HCT116 (cell line): ENCODE measurements at regions not wholly inside any gene's neighbourhood (a gene's known extent, or its start where the extent isn't known, plus 50 kb on each side); places are given as distances from the start of the nearest gene placed in this dataset.
A peak's percentile ranks its signal among the peaks of the same experiment; 100 is the strongest.

Experiments
- ATAC-seq: fragments of 200-7000 bp; cut with Tn5 transposase; 2 replicates; pipeline ENCODE4 v1.9.1; 2020; ENCODE audit warnings: mild to moderate bottlenecking, moderate library complexity
- BruUV-seq: library from RNA; stranded (reverse); fragments of 400-500 nt; replicated peaks from 2 replicates; lab custom pipeline; 2021; lab: Mats Ljungman, UMichigan
- CTCF ChIA-PET: fragments of 300-600 bp; sonication (Branson Sonifier 250); formaldehyde crosslinking; loops from one replicate; lab custom pipeline; 2021; ENCODE audit warnings: antibody characterized with exemption; lab: Charles Lee
- POLR2A ChIA-PET: fragments of 300-600, 350-600 bp; sonication (Branson Sonifier 250); formaldehyde crosslinking; loops from one replicate; lab custom pipeline; 2021; ENCODE audit warnings: antibody characterized with exemption; lab: Charles Lee
- RAD21 ChIA-PET, 2 experiments: fragments of 300-600 bp; sonication (Branson Sonifier 250); formaldehyde crosslinking; loops; one replicate each; lab custom pipeline; 2023; ENCODE audit warnings: low total read pairs in 2 of 2; ENCODE audit not compliant: uncharacterized antibody in 2 of 2, unreplicated experiment in 2 of 2, low non-redundant PET in 1 of 2; lab: Charles Lee
- DNase-seq: peaks from one replicate; pipeline ENCODE4 v3.0.0-alpha.2; 2010; ENCODE audit warnings: low read depth, low spot score
- H2AFZ ChIP-seq: fragments of 200-600 bp; shearing (Covaris generic), sonication (generic); 2 replicates; pipeline ENCODE4 v1.6.1; 2017; ENCODE audit warnings: low read depth, mixed run types, mixed read lengths, antibody characterized with exemption, low read length; ENCODE audit not compliant: poor library complexity, severe bottlenecking
- H3K27ac ChIP-seq: 2 replicates; pipeline ENCODE4 v1.5.1; 2012; ENCODE audit warnings: low read depth, low read length
- H3K27me3 ChIP-seq: fragments of 200-600 bp; sonication (generic); 2 replicates; pipeline ENCODE4 v1.6.1; 2016; ENCODE audit warnings: mixed run types, low read length, mixed read lengths; ENCODE audit not compliant: insufficient read depth
- H3K36me3 ChIP-seq, 2 experiments: fragments of 200-500 bp in 1 of 2; fragments of 200-600 bp in 1 of 2; sonication (Bioruptor generic) in 1 of 2; sonication (generic) in 1 of 2; 2 replicates each; pipeline versions ENCODE4 v1.5.1 to v1.6.1; 2014 to 2016; ENCODE audit warnings: low read length in 2 of 2, inconsistent platforms in 1 of 2, mixed read lengths in 1 of 2, mixed run types in 1 of 2; ENCODE audit not compliant: insufficient read depth in 2 of 2, control insufficient read depth in 1 of 2
- H3K4me1 ChIP-seq, 2 experiments: fragments of 200-600 bp in 1 of 2; sonication (generic) in 1 of 2; 2 replicates each; pipeline versions ENCODE4 v1.5.1 to v1.6.1; 2012 to 2017; ENCODE audit warnings: low read length in 2 of 2, inconsistent platforms in 1 of 2, mild to moderate bottlenecking in 1 of 2, mixed read lengths in 1 of 2, mixed run types in 1 of 2, moderate library complexity in 1 of 2; ENCODE audit not compliant: insufficient read depth in 2 of 2, control insufficient read depth in 1 of 2
- H3K4me2 ChIP-seq: fragments of 200-600 bp; sonication (generic); 2 replicates; pipeline ENCODE4 v1.6.1; 2017; ENCODE audit warnings: mixed run types, low read length, mixed read lengths
- H3K4me3 ChIP-seq, 2 experiments: fragments of 200-600 bp in 1 of 2; sonication (generic) in 1 of 2; replicated peaks in 1 of 2; 2 replicates each; pipeline ENCODE4 v1.5.1; 2011 to 2016; ENCODE audit warnings: low read length in 2 of 2, control low read depth in 1 of 2, low read depth in 1 of 2, mild to moderate bottlenecking in 1 of 2, mixed read lengths in 1 of 2, mixed run types in 1 of 2
- H3K79me2 ChIP-seq: fragments of 200-600 bp; sonication (generic); 2 replicates; pipeline ENCODE4 v1.6.1; 2017; ENCODE audit warnings: mild to moderate bottlenecking, mixed run types, low read length, moderate library complexity, mixed read lengths; ENCODE audit not compliant: insufficient read depth
- H3K9ac ChIP-seq: fragments of 200-600 bp; sonication (generic); 2 replicates; pipeline ENCODE4 v1.6.1; 2016; ENCODE audit warnings: low read length, mixed read lengths
- H3K9me2 ChIP-seq: fragments of 200-600 bp; sonication (generic), shearing (Covaris generic); 2 replicates; pipeline ENCODE4 v1.6.1; 2017; ENCODE audit warnings: mixed run types, mild to moderate bottlenecking, moderate library complexity; ENCODE audit not compliant: insufficient read depth
- H3K9me3 ChIP-seq, 2 experiments: fragments of 200-500 bp in 1 of 2; fragments of 200-600 bp in 1 of 2; sonication (Bioruptor generic) in 1 of 2; sonication (generic) in 1 of 2; 2 replicates each; pipeline ENCODE4 v1.6.1; 2014 to 2017; ENCODE audit warnings: low read length in 2 of 2, mixed read lengths in 2 of 2, inconsistent platforms in 1 of 2, low read depth in 1 of 2, mild to moderate bottlenecking in 1 of 2, mixed run types in 1 of 2, moderate library complexity in 1 of 2; ENCODE audit not compliant: control insufficient read depth in 1 of 2, insufficient read depth in 1 of 2
- H4K20me1 ChIP-seq: fragments of 200-600 bp; sonication (generic), shearing (Covaris generic); 2 replicates; pipeline ENCODE4 v1.6.1; 2017; ENCODE audit warnings: mixed run types, mild to moderate bottlenecking, moderate library complexity; ENCODE audit not compliant: insufficient read depth
- CBX3 ChIP-seq: IDR thresholded peaks from 2 replicates; pipeline ENCODE4 v1.6.1; 2012; ENCODE audit warnings: low read depth
- CEBPB ChIP-seq: IDR thresholded peaks from 2 replicates; pipeline ENCODE4 v1.6.1; 2012; ENCODE audit warnings: low read depth
- EGR1 ChIP-seq: IDR thresholded peaks from 2 replicates; pipeline ENCODE4 v1.6.1; 2012; ENCODE audit warnings: low read depth
- ELF1 ChIP-seq: IDR thresholded peaks from 2 replicates; pipeline ENCODE4 v1.6.1; 2012; ENCODE audit warnings: low read depth, borderline replicate concordance
- EZH2 ChIP-seq: fragments of 200-600 bp; sonication (generic); IDR thresholded peaks from 2 replicates; pipeline ENCODE4 v1.6.1; 2017; ENCODE audit warnings: antibody characterized with exemption, mixed run types
- EZH2phosphoT487 ChIP-seq: fragments of 200-600 bp; IDR thresholded peaks from 2 replicates; pipeline ENCODE4 v1.6.1; 2018; ENCODE audit warnings: antibody characterized with exemption, borderline replicate concordance
- FOSL1 ChIP-seq: IDR thresholded peaks from 2 replicates; pipeline ENCODE4 v1.6.1; 2012; ENCODE audit warnings: low read depth
- JUND ChIP-seq: IDR thresholded peaks from 2 replicates; pipeline ENCODE4 v1.6.1; 2012
- SIN3A ChIP-seq: IDR thresholded peaks from 2 replicates; pipeline ENCODE4 v1.6.1; 2012; ENCODE audit warnings: low read depth
- SP1 ChIP-seq: IDR thresholded peaks from 2 replicates; pipeline ENCODE4 v1.6.1; 2012; ENCODE audit warnings: low read depth
- SRF ChIP-seq: IDR thresholded peaks from 2 replicates; pipeline ENCODE4 v1.6.1; 2012; ENCODE audit warnings: low read depth
- TCF7L2 ChIP-seq: IDR thresholded peaks from 2 replicates; pipeline ENCODE4 v1.7.0; 2011; ENCODE audit warnings: borderline replicate concordance, inconsistent platforms; ENCODE audit not compliant: insufficient read depth, insufficient read length; ENCODE audit errors: extremely low read depth
- ZNF274 ChIP-seq: fragments of 200-500 bp; sonication (Bioruptor generic); IDR thresholded peaks from 2 replicates; pipeline ENCODE4 v1.6.1; 2014; ENCODE audit warnings: mild to moderate bottlenecking, low read depth, low read length, inconsistent platforms
- intact Hi-C: fragments of 100-400 bp; cut with micrococcal nuclease; formaldehyde crosslinking; loops from 2 replicates; pipeline ENCODE4 v1.10.0; 2022
- TF ChIP-seq, protein P1 (sequence below), 3 experiments: fragments of 200-600 bp in 1 of 3; sonication (generic) in 1 of 3; IDR thresholded peaks in 2 of 3; conservative IDR thresholded peaks in 1 of 3; 2 replicates each; pipeline ENCODE4 v1.5.1; 2012 to 2017; ENCODE audit warnings: low read depth in 2 of 3, low read length in 2 of 3, antibody characterized with exemption in 1 of 3, borderline replicate concordance in 1 of 3, control low read depth in 1 of 3, mild to moderate bottlenecking in 1 of 3, mixed read lengths in 1 of 3, mixed run types in 1 of 3, moderate library complexity in 1 of 3; ENCODE audit not compliant: insufficient read depth in 1 of 3
- TF ChIP-seq, protein P2 (sequence below): IDR thresholded peaks from 2 replicates; pipeline ENCODE4 v1.6.1; 2012; ENCODE audit warnings: low read depth
- TF ChIP-seq, protein P3 (sequence below): IDR thresholded peaks from 2 replicates; pipeline ENCODE4 v1.6.1; 2012
- TF ChIP-seq, protein P4 (sequence below): IDR thresholded peaks from 2 replicates; pipeline ENCODE4 v1.6.1; 2012

GRCh38 chr4:1572521-1572920 lies 111.6 kb downstream of the FAM53A start:
- BruUV-seq = no TSS peak
- ATAC-seq = peak; percentile 56
- no peak overlapping the region for H2AFZ ChIP-seq
- H3K4me1 ChIP-seq = peaks cover 0 to 13% of the 10 kb centered on the region in 2 experiments; a peak in 2 of 4 replicates
- no peaks in the 10 kb centered on the region for H3K79me2 ChIP-seq
- H3K27me3 ChIP-seq = no peaks in the 10 kb centered on the region
- ChIA-PET CTCF (no interaction called here), POLR2A (no interaction called here), RAD21 (no interaction called here)
- no peaks in the 10 kb centered on the region for H3K36me3 ChIP-seq
- TF ChIP-seq, protein P1, sequence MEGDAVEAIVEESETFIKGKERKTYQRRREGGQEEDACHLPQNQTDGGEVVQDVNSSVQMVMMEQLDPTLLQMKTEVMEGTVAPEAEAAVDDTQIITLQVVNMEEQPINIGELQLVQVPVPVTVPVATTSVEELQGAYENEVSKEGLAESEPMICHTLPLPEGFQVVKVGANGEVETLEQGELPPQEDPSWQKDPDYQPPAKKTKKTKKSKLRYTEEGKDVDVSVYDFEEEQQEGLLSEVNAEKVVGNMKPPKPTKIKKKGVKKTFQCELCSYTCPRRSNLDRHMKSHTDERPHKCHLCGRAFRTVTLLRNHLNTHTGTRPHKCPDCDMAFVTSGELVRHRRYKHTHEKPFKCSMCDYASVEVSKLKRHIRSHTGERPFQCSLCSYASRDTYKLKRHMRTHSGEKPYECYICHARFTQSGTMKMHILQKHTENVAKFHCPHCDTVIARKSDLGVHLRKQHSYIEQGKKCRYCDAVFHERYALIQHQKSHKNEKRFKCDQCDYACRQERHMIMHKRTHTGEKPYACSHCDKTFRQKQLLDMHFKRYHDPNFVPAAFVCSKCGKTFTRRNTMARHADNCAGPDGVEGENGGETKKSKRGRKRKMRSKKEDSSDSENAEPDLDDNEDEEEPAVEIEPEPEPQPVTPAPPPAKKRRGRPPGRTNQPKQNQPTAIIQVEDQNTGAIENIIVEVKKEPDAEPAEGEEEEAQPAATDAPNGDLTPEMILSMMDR (IDR thresholded peaks at IDR 0.05 in 2 of 3, conservative IDR thresholded peaks at IDR 0.05 in 1 of 3; ENCODE audit: borderline replicate concordance in 1 of 3, insufficient read depth in 1 of 3, low read depth in 2 of 3, low read length in 2 of 3) = no peak
- TF ChIP-seq CEBPB (no peak), ELF1 (no peak), ZNF274 (no peak), JUND (no peak)
- intact Hi-C loops = no loop called here
- H3K4me3 ChIP-seq = no peak overlapping the region
- H3K27ac ChIP-seq = no peak overlapping the region
- DNase-seq = no peak
- no peak overlapping the region for H3K4me2 ChIP-seq
- H3K9ac ChIP-seq = no peak overlapping the region
- H3K9me2 ChIP-seq = no peaks in the 10 kb centered on the region
- no peaks in the 10 kb centered on the region for H3K9me3 ChIP-seq
- no peaks in the 10 kb centered on the region for H4K20me1 ChIP-seq

GRCh38 chr4:1572010-1572385 lies 112.1 kb downstream of the FAM53A start:
- H4K20me1 ChIP-seq = no peaks in the 10 kb centered on the region
- intact Hi-C loops = no loop called here
- no peak overlapping the region for H3K4me2 ChIP-seq
- no peak overlapping the region for H3K4me3 ChIP-seq
- ChIA-PET CTCF (no interaction called here), RAD21 (no interaction called here), POLR2A (no interaction called here)
- BruUV-seq = no TSS peak
- H3K9me2 ChIP-seq = no peaks in the 10 kb centered on the region
- H3K27me3 ChIP-seq = no peaks in the 10 kb centered on the region
- DNase-seq (no peak), ATAC-seq (no peak)
- no peak overlapping the region for H3K9ac ChIP-seq
- H2AFZ ChIP-seq = no peak overlapping the region
- no peaks in the 10 kb centered on the region for H3K79me2 ChIP-seq
- H3K4me1 ChIP-seq = peaks cover under 1 to 18% of the 10 kb centered on the region in 2 experiments; a peak in 3 of 4 replicates
- no peak overlapping the region for H3K27ac ChIP-seq
- H3K9me3 ChIP-seq = no peaks in the 10 kb centered on the region
- H3K36me3 ChIP-seq = no peaks in the 10 kb centered on the region
- TF ChIP-seq, protein P2, sequence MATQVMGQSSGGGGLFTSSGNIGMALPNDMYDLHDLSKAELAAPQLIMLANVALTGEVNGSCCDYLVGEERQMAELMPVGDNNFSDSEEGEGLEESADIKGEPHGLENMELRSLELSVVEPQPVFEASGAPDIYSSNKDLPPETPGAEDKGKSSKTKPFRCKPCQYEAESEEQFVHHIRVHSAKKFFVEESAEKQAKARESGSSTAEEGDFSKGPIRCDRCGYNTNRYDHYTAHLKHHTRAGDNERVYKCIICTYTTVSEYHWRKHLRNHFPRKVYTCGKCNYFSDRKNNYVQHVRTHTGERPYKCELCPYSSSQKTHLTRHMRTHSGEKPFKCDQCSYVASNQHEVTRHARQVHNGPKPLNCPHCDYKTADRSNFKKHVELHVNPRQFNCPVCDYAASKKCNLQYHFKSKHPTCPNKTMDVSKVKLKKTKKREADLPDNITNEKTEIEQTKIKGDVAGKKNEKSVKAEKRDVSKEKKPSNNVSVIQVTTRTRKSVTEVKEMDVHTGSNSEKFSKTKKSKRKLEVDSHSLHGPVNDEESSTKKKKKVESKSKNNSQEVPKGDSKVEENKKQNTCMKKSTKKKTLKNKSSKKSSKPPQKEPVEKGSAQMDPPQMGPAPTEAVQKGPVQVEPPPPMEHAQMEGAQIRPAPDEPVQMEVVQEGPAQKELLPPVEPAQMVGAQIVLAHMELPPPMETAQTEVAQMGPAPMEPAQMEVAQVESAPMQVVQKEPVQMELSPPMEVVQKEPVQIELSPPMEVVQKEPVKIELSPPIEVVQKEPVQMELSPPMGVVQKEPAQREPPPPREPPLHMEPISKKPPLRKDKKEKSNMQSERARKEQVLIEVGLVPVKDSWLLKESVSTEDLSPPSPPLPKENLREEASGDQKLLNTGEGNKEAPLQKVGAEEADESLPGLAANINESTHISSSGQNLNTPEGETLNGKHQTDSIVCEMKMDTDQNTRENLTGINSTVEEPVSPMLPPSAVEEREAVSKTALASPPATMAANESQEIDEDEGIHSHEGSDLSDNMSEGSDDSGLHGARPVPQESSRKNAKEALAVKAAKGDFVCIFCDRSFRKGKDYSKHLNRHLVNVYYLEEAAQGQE = no peak
- no peak for TF ChIP-seq ELF1
- no peak for TF ChIP-seq ZNF274
- TF ChIP-seq SIN3A = no peak
- TF ChIP-seq TCF7L2 = no peak
- no peak for TF ChIP-seq SRF
- no peak for TF ChIP-seq SP1
- no peak for TF ChIP-seq EZH2
- TF ChIP-seq, protein P3, sequence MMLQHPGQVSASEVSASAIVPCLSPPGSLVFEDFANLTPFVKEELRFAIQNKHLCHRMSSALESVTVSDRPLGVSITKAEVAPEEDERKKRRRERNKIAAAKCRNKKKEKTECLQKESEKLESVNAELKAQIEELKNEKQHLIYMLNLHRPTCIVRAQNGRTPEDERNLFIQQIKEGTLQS = no peak
- TF ChIP-seq, protein P4, sequence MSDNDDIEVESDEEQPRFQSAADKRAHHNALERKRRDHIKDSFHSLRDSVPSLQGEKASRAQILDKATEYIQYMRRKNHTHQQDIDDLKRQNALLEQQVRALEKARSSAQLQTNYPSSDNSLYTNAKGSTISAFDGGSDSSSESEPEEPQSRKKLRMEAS = no peak
- TF ChIP-seq EZH2phosphoT487 = no peak
- no peak for TF ChIP-seq FOSL1
- no peak for TF ChIP-seq EGR1
- no peak for TF ChIP-seq CBX3
- TF ChIP-seq JUND = no peak
